ENCODE measurements at regions not wholly inside any gene's neighbourhood (a gene's known extent, or its start where the extent isn't known, plus 50 kb on each side); places are given as distances from the start of the nearest gene placed in this dataset.

DNA sequence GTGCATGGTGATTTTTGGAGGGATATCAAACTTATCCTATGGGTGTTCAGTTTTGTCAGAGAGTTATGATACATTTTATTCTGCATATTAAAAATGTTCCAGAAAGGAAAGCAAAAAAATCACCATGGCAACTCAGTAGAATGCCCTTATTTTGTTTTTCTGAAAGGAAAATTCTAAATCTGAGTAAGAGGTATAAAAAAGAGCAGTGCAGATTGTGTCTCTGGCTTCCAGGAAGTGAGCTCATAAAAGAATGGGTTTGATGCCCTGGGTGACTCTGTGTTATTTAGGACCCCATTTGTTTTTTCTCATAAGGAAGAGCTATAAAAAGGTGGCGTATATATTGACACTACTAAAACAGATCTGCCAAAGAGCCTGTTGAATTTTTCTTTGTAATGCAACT is 128.8 kb downstream of the UCHL1 start:
- no peaks in the 10 kb centered on the region for H3K36me3 ChIP-seq
- no peak for DNase-seq (ENCODE audit: low spot score)
- peaks cover 7 to 62% of the 10 kb centered on the region in 2 donors for H3K4me1 ChIP-seq (ENCODE audit: control insufficient read depth in 1 of 2, low read depth in 2 of 2)

DNA sequence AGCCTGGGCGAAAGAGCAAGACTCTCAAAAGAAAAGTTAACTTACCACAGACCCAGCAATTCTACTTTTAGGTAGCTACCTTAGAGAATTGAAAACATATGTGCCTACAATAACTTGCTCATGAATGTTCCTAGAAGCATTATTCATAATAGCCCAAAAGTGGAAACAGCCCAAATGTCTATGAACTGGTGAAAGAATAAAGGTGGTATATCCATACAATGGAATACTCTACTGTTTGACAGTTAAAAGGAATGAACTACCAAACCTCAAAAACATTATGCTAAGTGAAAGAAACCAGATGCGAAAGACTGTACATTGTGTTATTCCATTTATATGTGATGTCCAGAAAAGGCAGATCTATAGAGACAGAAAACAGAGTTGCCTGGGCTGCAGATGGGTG is 131.4 kb downstream of the UCHL1 start:
- no peak for ATAC-seq (ENCODE audit: insufficient number of reproducible peaks, low FRiP score, low read depth)
- TF ChIP-seq, protein P1, sequence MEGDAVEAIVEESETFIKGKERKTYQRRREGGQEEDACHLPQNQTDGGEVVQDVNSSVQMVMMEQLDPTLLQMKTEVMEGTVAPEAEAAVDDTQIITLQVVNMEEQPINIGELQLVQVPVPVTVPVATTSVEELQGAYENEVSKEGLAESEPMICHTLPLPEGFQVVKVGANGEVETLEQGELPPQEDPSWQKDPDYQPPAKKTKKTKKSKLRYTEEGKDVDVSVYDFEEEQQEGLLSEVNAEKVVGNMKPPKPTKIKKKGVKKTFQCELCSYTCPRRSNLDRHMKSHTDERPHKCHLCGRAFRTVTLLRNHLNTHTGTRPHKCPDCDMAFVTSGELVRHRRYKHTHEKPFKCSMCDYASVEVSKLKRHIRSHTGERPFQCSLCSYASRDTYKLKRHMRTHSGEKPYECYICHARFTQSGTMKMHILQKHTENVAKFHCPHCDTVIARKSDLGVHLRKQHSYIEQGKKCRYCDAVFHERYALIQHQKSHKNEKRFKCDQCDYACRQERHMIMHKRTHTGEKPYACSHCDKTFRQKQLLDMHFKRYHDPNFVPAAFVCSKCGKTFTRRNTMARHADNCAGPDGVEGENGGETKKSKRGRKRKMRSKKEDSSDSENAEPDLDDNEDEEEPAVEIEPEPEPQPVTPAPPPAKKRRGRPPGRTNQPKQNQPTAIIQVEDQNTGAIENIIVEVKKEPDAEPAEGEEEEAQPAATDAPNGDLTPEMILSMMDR (IDR thresholded peaks at IDR 0.05) = no peak
- Histone ChIP-seq H3K36me3 (no peaks in the 10 kb centered on the region), H3K27me3 (replicated peaks; ENCODE audit: insufficient read depth) (no peaks in the 10 kb centered on the region), H3K9me3 (no peaks in the 10 kb centered on the region), H3K4me3 (no peak overlapping the region), H3K27ac (no peak overlapping the region), H3K4me1 (ENCODE audit: control insufficient read depth in 1 of 2, low read depth in 2 of 2) (peaks cover 5 to 36% of the 10 kb centered on the region in 2 donors)
- DNase-seq (ENCODE audit: low spot score) = no peak

More for the DNA sequence above, 128.8 kb downstream of the UCHL1 start:
- no peak for ATAC-seq (ENCODE audit: insufficient number of reproducible peaks, low FRiP score, low read depth)
- no peak overlapping the region for H3K4me3 ChIP-seq
- no peaks in the 10 kb centered on the region for H3K9me3 ChIP-seq
- TF ChIP-seq, protein P1 (IDR thresholded peaks at IDR 0.05) = no peak
- H3K27me3 ChIP-seq (replicated peaks; ENCODE audit: insufficient read depth) = no peaks in the 10 kb centered on the region
- H3K27ac ChIP-seq = no peak overlapping the region

DNA sequence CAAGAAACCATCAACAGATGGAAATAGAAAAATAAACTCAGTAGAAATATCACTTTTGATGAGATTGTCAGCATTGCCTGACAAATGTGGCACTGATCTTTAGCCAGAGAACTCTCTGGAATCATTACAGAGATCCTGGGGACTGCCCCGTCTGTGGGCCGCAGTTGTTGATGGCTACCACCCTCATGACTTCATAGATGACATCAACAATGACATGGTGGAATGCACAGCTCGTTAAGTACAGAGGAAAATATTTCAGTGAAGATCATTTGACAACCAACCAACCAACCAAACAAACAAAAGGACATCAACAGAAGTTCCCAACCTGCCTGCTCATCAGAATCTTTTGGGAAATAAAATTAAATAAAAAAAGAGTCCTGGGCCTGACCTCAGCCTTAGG is 132.6 kb downstream of the UCHL1 start:
- H3K27me3 ChIP-seq (replicated peaks; ENCODE audit: insufficient read depth) = no peaks in the 10 kb centered on the region
- ATAC-seq (ENCODE audit: insufficient number of reproducible peaks, low FRiP score, low read depth) (no peak), DNase-seq (ENCODE audit: low spot score) (no peak)
- H3K27ac ChIP-seq = no peak overlapping the region
- no peaks in the 10 kb centered on the region for H3K36me3 ChIP-seq
- H3K4me3 ChIP-seq = no peak overlapping the region
- H3K9me3 ChIP-seq = no peaks in the 10 kb centered on the region
- TF ChIP-seq, protein P1 (IDR thresholded peaks at IDR 0.05) = no peak
- peaks cover 6 to 32% of the 10 kb centered on the region in 2 donors for H3K4me1 ChIP-seq (ENCODE audit: control insufficient read depth in 1 of 2, low read depth in 2 of 2)

DNA sequence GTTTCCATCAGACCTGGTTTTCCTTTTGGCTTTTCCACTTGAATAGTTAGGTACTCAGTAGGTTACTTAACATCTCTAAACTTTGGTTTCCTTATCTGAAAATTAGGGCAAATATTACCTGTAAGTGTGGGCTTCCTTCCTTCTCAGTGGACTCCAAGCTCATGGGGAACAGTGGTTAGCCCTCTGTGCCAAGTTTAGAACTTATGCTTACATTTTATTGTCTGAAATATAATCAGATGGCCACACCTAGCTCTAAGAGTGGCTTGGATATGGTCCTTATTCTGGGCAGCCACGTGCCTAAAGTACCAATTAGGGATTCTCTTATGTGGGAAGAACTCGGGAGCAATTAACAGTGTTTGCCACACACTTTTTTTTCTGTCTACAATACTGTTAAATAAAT is 133.9 kb downstream of the UCHL1 start:
- TF ChIP-seq, protein P1 (IDR thresholded peaks at IDR 0.05) = no peak
- H3K27me3 ChIP-seq (replicated peaks; ENCODE audit: insufficient read depth) = no peaks in the 10 kb centered on the region
- no peak overlapping the region for H3K4me3 ChIP-seq
- peaks cover 2 to 30% of the 10 kb centered on the region in 2 donors for H3K4me1 ChIP-seq (ENCODE audit: control insufficient read depth in 1 of 2, low read depth in 2 of 2)
- H3K9me3 ChIP-seq = no peaks in the 10 kb centered on the region
- H3K36me3 ChIP-seq = no peaks in the 10 kb centered on the region
- no peak for DNase-seq (ENCODE audit: low spot score)
- no peak for ATAC-seq (ENCODE audit: insufficient number of reproducible peaks, low FRiP score, low read depth)
- no peak overlapping the region for H3K27ac ChIP-seq

DNA sequence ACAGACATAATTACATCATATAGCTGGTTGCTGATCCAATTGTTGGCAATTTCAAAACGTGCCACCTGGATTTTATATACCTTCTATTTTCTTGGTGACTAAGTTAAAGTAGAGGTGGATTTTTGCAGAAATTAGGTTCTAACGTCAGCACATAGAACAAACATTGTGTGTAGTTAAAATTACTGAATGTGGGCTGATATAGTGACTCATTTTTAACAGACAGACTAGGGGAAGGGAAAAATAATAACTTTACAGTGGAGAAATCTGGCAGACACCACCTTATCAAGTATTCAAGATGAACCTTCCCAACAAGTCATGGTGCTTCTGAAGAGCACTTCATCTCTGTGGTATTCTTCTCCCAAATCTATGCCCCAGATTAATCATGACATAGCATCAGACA is 134.5 kb downstream of the UCHL1 start:
- TF ChIP-seq, protein P1 (IDR thresholded peaks at IDR 0.05) = no peak
- no peaks in the 10 kb centered on the region for H3K27me3 ChIP-seq (replicated peaks; ENCODE audit: insufficient read depth)
- ATAC-seq (ENCODE audit: insufficient number of reproducible peaks, low FRiP score, low read depth) = no peak

More for the DNA sequence above, 134.5 kb downstream of the UCHL1 start:
- DNase-seq (ENCODE audit: low spot score) = no peak
- no peaks in the 10 kb centered on the region for H3K9me3 ChIP-seq
- peaks cover 2 to 32% of the 10 kb centered on the region in 2 donors for H3K4me1 ChIP-seq (ENCODE audit: control insufficient read depth in 1 of 2, low read depth in 2 of 2)
- H3K36me3 ChIP-seq = no peaks in the 10 kb centered on the region
- no peak overlapping the region for H3K27ac ChIP-seq
- H3K4me3 ChIP-seq = no peak overlapping the region
